GM20431 (cell line): ENCODE measurements at regions not wholly inside any gene's neighbourhood (a gene's known extent, or its start where the extent isn't known, plus 50 kb on each side); places are given as distances from the start of the nearest gene placed in this dataset.
"Not testable (repeated sequence)": the region's sequence is repeated elsewhere in the genome, so short reads cannot be mapped to it uniquely, and the experiment has no call there.

Source experiments
- in situ Hi-C: fragments of 300-500 bp; cut with MseI, MboI; formaldehyde crosslinking; loops from one replicate; pipeline ENCODE4 v1.15.0; 2020; ENCODE audit warnings: low sequenced_read_pairs; ENCODE audit not compliant: unreplicated experiment

DNA sequence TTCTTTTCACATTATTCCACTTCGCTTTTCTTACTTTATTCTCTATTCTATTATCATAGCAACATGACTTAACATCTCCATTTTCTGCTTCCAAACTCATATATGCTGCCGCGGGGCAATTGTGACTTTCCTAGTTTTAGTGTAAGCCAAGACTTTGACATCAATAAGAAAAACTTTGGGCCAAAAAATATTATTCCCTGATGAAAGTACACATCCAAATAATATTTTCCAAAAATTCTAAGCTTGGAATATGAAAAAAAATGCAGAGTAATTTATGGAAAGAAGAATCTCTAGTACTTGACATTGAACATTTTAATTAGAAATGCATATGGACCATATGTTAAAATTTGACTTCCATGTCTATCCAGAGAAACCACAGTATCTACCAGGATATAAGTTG, 995.1 kb upstream of the INTU start:
- in situ Hi-C loops: no loop called here

GRCh38 chr4:126647320-126647719, 985.4 kb upstream of the INTU start:
- in situ Hi-C loops: no loop called here

- in situ Hi-C loops: no loop called here
These were observed 984.9 kb upstream of the INTU start for GRCh38 chr4:126647756-126648397.

DNA sequence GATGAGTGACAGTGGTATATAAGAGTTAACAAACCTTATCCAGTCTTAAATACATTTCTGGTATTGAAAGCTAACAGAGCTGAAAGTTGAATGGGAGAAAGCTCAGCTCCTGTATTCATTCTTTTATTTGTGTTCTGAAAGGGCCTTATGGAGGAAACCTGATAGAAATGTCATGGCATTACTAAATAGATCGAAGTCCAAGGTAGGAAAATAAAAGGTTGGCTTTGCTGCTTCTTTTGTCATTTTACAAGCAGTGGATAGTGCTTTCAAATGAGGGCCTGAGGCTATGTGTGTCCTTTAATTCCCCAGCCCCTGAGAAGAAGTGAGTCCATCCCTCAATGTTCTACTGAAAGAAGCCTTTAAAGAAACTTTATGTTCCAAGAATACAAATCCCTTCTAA, 974.3 kb upstream of the INTU start:
- in situ Hi-C loops: no loop called here

DNA sequence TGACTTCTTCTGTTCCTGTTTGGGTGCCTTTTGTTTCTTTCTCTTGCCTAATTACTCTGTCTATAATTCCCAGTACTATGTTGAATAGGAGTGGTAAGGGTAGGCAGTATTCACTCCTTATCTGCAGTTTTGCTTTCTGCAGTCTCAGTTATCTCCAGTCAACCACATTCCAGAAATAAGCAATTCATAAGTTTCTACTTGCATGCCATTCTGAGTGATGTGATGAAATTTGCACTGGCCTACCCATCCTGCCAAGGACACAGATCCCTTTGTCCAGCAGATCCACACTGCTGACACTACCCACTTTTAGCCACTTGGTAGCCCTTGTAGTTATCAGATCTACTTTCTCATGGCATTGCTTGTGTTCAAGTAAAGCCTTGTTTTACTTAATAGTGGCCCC, 971.6 kb upstream of the INTU start:
- in situ Hi-C loops: no loop called here

- in situ Hi-C loops: no loop called here
These were observed 967.9 kb upstream of the INTU start for GRCh38 chr4:126664839-126665238.

GRCh38 chr4:126670038-126670437, 962.7 kb upstream of the INTU start:
- in situ Hi-C loops: not testable (repeated sequence)

DNA sequence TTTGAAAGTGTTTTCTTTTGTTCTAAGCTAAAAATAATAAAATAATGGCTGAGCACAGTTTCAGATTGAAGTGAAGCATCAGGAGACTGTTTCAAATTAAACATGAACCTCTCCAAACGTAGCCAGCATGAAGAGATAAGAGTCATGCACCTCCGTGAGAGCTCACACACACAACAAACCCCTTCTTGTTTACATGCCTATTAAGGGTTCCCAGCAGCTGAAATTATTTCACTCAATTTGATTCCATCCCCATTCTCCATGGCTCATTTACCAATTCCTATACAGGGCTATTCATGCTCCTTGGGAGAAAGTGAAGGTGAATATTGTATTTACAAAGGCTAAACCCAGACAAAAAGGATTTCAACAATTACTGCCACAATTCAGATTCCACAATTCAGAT, 954.1 kb upstream of the INTU start:
- in situ Hi-C loops: no loop called here

DNA sequence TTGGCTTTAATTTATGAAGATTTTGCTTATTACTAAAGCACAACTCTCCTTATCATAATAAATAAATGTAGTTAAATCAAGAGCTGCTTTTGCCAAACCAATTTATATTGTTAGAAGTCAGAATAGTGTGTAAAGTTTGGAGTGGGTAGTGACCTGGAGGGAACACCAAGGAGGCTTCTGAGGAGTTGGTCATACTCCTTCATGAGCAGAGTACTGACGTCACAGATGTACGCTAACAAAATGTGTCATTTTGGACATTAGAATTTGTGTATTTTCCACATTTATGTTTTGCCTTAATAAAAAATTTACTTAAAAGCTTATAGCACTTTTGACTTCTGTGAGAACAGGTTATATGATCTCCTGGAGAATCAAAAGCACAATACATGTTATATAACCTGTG, 953.5 kb upstream of the INTU start:
- in situ Hi-C loops: no loop called here

- in situ Hi-C loops: no loop called here
These were observed 950.5 kb upstream of the INTU start for GRCh38 chr4:126682250-126682649.

GRCh38 chr4:126686491-126686890, 946.3 kb upstream of the INTU start:
- in situ Hi-C loops: no loop called here

GRCh38 chr4:126687655-126688358, 945.0 kb upstream of the INTU start:
- in situ Hi-C loops: no loop called here

DNA sequence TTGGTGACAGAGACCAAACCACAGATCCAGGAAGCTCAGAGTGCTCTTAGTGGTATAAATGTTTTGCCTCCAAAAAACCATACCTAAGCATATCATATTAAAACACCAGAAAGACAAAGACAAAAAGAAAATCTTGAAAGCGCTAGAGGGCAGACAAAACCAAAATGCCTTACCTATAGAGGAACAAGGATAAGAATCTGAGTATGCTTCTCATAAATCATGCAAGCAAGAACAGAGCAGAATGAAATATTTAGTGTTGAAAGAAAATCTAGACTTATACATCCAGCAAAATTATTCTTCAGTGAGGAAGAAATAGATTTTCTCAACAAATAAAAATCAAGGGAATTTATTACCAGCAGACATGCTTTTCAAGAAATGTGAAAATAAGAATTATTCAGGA, 941.0 kb upstream of the INTU start:
- in situ Hi-C loops: no loop called here

- in situ Hi-C loops: no loop called here
These were observed 935.0 kb upstream of the INTU start for GRCh38 chr4:126697748-126698147.

DNA sequence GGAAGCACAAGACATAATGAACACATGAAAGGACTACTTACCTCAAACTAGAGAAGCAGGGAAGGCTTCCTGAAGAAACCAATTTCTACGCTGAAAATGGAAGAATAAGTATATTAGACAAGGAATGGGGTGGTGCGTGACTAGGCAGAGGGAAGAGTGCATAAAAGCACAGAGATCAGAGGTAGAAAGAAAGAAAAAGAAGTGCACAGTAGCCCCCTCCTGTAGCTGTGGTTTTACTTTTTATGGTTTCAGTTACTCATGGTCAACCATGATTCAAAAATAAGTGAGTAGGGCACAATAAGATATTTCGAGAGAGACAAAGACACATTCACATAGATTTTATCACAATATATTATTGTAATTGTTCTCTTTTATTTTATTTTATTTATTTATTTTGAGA, 934.5 kb upstream of the INTU start:
- in situ Hi-C loops: no loop called here

DNA sequence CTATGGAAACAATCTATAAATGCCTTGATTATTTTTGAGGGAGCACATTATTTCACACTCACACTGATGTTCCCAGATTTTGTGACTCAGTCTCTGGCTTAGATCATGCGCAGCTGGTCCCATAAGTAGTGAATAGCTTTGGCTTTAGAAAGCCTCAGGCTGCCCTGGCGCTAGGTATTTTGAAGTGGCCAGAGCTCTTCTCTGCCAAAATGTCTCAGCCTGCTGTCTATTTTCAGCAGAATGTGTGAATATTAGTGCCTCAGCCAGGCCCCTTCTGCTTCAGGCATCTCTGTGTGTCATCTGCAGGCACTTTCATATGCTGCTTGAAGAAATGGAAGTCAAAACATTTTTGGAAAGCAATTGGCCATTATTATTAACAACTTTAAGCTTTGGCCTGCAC, 931.0 kb upstream of the INTU start:
- in situ Hi-C loops: no loop called here

DNA sequence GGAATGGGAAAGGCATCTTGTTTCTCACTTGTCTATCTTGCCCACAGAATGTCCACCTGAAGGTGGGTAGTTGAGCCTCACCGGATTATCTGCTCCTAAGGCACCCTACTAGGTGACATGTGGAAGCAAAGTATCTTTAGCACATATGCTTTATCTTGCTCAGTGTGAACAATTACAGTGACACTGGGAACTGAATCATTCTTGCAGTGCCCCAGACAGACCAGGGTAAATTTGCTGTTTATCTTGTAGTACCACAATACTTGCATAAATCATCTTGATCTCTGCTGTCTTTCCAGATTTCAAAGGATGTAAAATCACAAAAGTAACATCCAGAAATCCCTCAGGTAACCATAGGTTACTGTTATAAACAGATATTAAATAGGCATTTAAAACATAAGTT, 930.0 kb upstream of the INTU start:
- in situ Hi-C loops: no loop called here

- in situ Hi-C loops: no loop called here
These were observed 927.5 kb upstream of the INTU start for GRCh38 chr4:126705266-126705665.

GRCh38 chr4:126708716-126709115, 924.0 kb upstream of the INTU start:
- in situ Hi-C loops: no loop called here

GRCh38 chr4:126710935-126711334, 921.8 kb upstream of the INTU start:
- in situ Hi-C loops: no loop called here

GRCh38 chr4:126715067-126715466, 917.7 kb upstream of the INTU start:
- in situ Hi-C loops: no loop called here

DNA sequence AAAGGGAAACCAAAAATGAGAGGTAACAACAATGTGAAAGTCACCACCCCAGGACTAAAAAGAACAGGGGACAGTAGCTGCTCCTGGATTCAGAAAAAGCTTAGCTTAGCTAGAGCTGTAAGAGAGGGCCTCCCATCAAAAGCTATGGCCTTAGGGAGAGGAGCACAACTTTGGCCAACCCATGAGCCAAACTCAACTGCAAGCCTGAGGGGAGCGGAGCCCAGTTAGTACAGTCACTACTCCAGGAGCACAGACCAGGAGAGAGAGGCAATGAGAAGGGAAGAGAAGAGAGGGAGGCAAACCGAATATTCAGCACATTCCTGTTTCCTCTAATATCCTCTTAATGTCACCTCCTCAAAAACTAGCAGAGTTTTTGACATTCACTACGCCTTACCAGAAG, 917.1 kb upstream of the INTU start:
- in situ Hi-C loops: no loop called here
